ENCODE measurements at regions not wholly inside any gene's neighbourhood (a gene's known extent, or its start where the extent isn't known, plus 50 kb on each side); places are given as distances from the start of the nearest gene placed in this dataset.
"Not testable (repeated sequence)": the region's sequence is repeated elsewhere in the genome, so short reads cannot be mapped to it uniquely, and the experiment has no call there.

DNA sequence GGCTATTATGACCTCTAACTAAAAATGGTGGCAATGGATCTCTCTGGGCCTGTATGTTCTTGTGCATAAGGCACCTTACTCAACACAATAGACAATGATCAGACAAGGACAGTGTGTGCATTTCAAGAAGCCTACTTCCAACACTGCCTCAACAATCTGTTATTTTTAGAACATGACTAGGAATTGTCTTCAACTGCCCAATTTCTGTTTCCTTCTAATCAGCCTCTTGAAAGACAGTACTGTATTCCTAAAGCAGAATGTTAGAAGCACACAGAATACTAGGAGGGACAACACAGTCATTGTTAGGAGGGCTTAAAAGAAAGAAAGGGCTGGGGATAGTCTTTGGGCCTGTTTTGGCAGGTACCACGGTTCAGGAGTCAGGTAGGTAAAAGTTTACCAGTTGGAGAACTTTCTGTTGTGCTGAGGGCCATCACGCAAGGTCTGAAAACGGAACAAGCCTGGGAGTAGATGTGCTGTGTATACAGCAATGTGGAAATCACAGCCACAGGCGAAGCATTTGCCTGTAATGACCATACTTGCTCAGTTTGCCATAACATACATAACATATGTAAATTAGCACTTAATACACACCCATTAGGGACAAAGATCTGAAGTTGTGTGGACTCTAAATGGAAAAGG lies 100.8 kb upstream of the ATXN3L start:
- DNase-seq (ENCODE audit: low read depth in 2 of 2), result no peak

DNA sequence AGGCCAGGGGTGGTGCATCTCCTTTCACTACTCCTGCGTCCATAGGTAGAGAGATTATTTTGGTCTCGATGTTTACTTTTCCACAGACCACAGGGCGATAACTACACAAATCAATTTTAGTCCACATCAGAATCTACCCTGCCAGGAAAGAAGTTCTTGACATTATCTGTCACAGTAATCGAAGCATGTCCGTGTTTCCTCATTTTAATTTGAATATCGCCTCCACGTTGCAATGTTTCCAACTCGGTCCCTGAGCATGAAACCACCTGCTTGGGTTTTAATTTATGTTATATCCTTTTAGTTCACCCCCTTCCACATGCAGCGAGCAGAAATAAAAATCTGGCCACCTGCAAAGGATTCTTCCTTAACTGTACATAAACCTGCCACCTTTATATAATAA lies 100.1 kb upstream of the ATXN3L start:
- DNase-seq (ENCODE audit: low read depth in 2 of 2), result no peak

DNA sequence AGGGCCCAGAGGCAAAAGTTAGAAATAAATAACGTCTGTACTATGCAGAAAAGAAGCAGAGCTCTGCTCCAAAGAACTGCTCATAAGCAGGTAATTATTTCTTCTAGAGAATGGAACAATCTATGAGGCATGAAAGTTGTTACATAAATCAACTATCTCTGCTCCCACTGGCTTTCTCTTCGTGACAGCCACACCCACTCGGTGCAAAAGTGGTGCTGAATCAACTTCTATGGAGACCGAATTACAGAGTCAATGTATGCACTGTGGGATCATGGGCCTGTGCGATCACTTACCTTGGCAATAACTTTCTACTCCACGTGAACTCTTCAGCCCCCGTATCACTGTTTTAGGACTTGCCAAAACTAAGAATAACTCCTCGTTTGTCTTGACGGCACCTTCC lies 99.4 kb upstream of the ATXN3L start:
- DNase-seq (ENCODE audit: low read depth in 2 of 2), result no peak

DNA sequence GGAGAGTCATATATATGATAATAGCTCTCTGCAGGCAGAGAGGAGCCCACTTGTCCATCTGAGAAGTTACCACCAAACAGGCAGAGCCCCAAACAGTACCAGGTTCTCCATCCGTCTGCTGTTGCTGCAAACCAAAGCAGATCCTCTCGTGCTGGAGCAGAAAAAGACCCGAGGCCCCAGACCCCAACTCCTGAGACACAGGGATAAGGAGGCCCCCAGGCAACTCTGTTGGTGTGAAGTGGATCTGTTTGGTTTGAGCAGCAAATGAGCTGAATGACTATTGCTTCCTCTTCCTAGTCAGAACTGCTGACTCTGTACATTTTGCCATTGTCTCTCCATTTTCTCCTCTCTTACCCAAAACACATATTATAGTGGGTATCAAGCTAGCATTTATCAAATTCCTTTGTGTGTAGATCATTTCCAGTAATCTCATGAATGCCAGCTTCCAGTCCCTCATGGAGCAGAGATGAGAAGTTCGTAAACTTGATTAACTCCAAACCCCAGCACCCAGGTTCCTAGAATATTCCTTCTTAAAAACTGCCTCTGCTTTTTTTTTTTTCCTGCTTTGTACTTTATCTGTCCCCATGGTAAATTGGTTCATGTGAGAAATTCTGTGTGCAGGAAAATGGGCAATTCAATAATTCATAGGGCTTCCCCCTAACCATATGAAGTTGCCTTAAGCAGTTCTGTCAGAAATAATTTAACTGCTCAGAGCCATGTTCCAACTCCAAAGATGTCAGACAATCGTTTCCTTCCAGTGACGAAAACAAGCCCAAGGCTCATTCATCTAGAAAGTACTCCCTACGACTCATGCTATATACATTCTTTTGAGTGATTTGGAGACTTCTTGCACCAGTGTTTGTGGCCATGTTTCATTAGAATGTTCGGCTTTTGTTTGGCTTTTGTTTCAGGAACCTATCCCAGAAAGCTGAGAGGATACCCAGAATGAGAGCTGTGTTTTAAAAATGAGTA lies 98.6 kb upstream of the ATXN3L start:
- no peak for DNase-seq (ENCODE audit: low read depth in 2 of 2)

DNA sequence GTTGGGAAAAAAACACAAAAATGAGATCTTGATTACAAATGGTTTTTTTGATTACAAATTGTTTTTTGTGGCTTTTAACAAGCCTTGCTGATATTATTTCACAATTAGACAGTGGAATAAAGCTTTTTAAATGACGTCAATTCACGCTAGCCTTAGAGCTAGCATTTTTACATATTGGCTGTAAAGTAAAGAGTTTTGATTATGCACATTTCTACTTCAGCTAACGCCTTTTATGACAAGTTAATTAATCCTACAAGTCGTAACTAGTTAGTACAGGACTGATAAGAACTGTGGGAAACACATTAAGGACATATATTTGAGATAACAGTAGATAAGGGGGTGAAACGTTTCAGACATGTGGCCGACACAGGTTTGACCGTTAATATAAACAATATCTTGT lies 95.7 kb upstream of the ATXN3L start:
- no peak for DNase-seq (ENCODE audit: low read depth in 2 of 2)

DNA sequence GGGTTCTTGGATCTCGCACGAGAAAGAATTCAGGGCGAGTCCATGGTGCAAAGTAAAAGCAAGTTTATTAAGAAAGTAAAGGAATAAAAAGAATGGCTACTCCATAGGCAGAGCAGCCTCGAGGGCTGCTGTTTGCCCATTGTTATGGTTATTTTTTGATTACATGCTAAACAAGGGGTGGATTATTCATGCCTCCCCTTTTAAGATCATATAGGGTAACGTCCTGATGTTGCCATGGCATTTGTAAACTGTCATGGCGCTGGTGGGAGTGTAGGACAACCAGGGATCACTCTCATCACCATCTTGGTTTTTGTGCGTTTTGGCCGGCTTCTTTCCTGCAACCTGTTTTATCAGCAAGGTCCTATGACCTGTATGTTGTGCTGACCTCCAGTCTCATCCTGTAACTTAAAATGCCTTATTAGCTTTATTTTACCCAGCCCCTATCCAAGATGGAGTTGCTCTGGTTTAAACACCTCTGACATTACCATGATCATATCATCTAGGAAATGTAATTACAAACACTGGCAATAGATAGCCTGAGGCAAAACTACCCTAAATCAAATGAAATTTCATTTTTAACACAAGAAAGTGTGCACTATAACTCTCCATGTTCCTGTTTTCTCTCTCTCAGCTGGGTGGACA lies 94.3 kb upstream of the ATXN3L start:
- DNase-seq (ENCODE audit: low read depth in 2 of 2), result no peak

DNA sequence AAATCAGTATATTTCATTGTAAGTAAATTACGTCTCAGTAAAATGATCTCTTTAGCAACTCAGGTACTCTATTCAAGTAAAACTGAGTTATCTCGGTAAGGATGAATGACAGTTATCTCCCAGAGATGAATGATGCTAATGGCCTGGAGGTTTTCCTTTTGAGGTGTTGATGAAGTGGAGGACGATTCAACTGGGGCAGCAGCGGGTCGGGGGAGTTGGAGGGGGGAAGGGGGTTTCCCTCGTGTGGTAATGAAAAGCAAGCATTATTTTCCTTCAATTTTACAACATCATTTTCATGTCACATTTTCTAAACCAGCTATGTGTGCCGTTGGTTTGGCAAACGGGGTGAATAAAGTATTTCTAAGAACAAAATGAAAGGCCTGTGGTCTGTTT lies 92.4 kb upstream of the ATXN3L start:
- no peak for DNase-seq (ENCODE audit: low read depth in 2 of 2)

DNA sequence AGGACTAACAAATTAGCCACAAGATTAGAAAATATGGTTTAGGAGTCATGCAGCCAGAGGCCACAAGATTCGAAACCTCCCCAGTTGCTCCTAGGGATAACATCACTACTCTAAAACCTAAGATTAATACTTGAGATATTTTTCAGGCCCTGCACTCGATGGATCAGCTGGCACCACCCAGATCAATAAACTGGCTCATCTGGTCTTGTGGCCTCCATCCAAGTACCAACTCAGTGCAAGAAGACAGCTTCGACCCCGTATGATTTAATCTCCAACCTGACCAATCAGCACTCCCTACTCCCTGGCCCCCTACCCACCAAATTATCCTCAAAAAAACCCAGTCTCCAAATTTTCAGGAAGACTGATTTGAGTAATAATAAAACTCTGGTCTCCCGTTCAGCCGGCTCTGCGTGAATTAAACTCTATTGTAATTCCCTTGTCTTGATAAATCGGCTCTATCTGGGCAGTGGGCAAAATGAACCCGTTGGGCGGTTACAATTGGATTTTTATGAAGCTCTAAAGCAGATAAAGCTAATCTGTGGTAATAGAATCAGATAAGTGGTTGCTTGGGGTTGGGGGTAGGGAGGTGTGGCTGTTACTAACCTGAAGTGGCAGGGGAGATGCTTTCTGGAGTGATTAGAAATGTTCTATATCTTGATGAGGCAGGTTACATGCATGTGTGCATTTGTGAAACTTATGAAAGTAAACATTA lies 91.8 kb upstream of the ATXN3L start:
- DNase-seq (ENCODE audit: low read depth in 2 of 2), result no peak

DNA sequence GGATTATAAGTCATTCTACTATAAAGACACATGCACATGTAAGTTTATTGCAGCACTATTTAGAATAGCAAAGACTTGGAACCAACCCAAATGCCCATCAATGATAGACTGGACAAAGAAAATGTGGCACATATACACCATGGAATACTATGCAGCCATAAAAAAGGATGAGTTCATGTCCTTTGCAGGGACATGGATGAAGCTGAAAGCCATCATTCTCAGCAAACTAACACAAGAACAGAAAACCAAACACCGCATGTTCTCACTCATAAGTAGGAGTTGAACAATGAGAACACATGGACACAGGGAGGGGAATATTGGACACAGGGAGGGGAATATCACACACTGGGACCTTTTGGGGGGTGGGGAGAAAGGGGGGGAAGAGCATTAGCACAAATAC lies 88.7 kb upstream of the ATXN3L start:
- DNase-seq (ENCODE audit: low read depth in 2 of 2), result not testable (repeated sequence)

DNA sequence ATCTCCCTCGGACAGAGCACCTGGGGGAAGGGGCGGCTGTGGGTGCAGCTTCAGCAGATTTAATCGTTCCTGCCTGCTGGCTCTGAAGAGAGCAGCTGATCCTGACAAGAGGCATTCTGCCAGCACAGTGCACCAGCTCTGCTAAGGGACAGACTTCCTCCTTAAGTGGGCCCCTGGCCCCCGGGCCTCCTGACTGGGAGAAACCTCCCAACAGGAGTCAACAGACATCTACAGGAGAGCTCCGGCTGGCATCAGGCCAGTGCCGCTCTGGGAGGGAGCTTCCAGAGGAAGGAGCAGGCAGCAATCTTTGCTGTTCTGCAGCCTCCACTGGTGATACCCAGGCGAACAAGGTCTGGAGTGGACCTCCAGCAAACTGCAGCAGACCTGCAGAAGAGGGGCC lies 84.9 kb upstream of the ATXN3L start:
- DNase-seq (ENCODE audit: low read depth in 2 of 2), result not testable (repeated sequence)

DNA sequence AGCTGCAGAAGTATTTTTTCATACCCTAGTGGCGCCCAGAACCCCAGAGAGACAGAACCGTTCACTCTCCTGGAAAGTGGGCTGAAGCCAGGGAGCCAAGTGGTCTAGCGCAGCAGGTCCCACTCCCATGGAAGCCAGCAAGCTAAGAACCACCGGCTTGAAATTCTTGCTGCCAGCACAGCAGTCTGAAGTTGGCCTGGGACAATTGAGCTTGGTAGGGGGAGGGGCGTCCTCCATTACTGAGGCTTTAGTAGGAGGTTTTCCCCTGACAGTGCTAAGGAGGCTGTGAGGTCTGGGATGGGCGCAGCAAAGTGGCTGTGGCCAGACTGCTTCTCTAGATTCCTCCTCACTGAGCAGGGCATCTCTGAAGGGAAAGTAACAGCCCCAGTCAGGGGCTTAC lies 84.5 kb upstream of the ATXN3L start:
- DNase-seq (ENCODE audit: low read depth in 2 of 2), result no peak

DNA sequence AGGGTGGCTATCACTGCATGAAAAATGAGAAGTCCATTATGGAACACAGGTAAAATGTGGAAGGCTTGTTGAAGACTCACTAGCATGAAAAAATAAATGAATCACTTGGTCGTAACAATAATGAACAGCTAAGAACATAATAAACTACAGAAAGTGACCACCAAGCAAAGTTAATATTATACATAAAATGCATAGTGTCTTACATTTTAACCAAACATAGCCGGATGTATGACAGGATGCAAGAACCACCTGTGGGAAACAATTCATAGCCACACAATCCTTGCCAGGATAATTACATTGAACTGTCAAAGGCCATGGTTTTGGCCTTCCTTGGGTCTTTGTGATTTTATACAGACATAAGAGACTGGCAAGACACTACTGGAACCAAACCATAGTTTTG lies 81.9 kb upstream of the ATXN3L start:
- no peak for DNase-seq (ENCODE audit: low read depth in 2 of 2)

DNA sequence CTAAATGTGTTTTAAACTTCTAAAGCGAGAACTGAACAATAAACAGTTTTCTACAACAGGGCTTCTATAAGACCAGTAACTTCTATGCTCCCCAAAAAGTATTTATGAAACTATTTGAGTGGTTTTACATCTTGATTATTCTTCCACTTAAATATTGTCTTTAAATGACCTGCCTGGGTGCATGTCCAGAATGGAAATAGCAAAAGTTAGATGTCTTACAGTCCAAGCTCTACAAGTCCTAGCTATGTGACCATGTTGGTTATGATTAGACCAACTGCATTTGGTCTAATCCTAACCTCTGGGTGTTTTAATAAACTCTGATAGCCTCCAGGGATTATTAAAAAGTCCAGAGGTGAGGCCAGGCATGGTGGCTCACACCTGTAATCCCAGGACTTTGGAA lies 79.0 kb upstream of the ATXN3L start:
- no peak for DNase-seq (ENCODE audit: low read depth in 2 of 2)

DNA sequence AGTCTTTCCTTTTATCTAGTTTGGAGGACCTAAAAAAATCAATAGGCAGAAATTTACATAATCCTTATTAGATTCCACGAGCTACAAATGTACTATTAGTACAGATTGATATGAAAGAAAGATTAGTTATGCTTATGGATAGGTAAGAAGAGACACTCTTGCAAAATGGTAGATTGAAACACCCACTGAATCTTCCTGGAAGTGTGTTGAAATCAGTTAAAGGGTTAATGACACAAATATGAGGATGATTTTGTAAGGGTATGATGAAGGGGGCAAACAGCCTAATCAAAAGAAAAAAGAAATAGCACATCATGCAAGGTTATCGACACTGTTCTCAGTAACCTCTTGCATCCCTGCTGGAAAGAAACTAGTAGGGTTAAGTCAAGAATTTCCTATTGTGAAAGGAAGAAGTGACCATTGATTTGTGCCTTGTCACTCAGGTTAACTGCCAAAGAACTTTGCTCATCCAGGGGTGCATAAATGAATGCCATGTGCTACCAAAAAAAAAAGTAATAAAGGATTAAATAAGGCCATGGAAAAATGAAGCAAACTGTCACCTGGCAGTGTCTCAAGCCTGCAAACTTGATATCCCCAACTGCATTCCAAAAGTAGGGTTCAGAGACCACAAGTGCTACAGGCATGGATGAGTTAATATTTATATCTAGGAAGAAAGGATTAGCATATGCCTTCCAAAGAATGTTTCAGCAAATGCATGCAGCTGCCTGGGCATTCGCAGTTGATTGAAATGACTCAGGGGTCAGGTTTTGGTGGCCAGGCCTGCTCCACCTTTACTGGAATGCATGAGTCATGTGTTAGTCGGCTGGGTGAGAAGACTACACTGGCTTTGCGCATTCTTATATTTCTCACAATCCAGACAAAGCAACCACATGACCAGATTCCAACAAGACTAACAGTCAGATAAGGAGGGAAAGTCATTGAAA lies 78.3 kb upstream of the ATXN3L start:
- no peak for DNase-seq (ENCODE audit: low read depth in 2 of 2)

DNA sequence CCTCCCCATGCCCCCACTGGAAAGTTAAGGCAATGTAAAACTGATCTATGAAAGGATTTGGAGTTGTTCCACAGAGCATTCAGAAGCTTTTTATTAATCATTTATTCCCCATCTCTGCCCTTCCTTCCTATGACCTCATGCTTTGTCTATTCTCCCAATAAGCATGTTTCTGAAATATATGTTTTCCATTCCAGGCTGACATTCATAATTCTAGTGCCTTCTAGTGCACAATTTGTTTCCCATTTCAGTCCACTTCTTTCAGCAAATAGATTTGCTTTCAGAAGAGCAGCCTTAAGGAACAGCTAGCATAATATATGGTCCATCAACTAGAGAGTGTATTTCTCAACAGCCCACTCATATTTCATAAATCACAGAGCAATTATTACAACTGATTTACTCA lies 77.1 kb upstream of the ATXN3L start:
- DNase-seq (ENCODE audit: low read depth in 2 of 2), result no peak

DNA sequence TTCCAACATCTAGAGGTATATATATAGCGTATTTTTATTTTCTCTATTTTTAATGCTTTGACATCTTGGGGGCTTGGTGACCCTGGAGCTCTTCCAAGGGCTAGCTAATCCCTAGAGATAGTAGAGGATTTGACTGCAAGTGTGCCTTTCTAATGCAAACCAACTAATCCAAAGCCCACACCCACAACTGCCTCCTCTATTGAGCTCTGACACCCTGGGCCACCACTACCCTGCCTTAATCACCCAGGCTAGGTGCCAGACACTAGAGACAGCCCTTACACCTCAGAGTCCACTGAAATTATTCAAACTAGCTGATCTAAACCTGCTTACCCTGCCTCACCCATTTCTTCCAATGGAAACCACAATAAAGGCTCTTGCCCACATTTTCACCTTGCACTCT lies 69.6 kb upstream of the ATXN3L start:
- DNase-seq (ENCODE audit: low read depth in 2 of 2), result no peak

DNA sequence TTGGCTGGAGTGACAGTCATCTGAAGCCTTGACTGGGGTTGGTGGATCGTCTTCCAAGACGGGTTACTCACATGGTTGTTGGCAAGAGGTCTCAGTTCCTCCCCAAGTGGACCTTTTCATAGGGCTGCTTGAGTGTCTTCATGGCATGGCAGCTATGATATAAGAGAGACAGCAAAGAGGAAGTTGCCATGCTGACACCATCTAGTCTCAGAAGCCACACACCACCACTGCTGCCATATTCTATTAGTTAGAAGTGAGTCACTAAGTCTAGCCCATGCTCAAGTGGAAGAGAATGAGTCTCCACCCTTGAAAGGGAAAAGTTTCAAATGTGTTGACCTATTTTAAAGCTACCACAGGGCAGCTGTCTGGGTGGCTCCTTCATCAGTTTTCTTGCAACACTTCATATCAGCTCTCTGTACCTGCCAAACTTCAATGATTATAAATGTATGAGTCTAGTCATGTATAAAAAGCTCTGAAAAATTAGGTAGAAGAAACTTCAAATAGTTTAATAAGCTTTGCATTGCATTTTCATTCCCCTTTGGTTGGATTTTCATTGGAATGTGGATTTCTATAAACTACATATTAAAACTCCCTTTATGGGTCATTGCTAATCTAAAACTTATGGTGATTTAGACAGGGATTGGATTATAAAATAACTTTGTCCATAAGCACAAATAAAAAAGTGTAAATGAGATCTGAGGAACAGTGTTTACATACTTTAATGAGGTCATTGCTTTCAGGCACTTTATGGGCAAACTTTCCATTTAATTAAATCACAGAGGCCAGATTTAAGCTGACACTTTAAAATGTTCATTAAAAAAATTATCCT lies 68.0 kb upstream of the ATXN3L start:
- DNase-seq (ENCODE audit: low read depth in 2 of 2), result no peak

DNA sequence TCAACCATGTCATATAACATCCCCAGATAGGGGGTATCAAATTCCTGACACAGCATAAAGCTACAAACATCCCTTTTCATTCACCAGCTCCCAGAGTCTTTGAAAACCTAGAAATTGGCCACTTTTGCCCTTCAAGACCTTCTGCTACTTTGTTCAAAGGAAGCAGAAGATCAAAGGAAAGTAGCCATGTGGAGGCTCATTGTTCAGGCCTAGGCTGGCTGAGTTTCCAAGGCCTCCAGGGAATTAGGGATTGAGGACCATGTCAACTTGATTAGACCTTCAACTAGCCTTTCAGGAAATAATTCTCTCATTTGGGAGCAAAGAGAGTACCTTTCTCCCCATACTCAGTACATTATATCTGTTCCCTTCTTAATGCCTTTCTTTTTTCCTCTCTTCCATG lies 66.8 kb upstream of the ATXN3L start:
- no peak for DNase-seq (ENCODE audit: low read depth in 2 of 2)

DNA sequence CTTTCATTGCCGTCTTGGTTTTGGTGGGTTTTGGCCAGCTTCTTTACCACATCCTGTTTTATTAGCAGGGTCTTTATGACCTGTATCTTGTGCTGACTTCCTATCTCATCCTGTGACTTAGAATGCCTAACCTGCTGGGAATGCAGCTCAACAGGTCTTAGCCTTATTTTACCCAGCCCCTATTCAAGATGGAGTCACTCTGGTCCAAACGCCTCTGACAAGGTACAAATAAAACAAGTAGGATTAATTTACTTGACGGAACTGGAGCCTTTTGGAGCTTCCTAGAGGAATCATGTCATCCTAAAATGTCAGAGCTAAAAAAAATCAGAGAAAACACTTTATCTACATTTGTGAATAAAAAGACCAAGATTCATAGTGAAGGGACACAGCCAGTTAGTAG lies 66.2 kb upstream of the ATXN3L start:
- DNase-seq (ENCODE audit: low read depth in 2 of 2), result no peak

DNA sequence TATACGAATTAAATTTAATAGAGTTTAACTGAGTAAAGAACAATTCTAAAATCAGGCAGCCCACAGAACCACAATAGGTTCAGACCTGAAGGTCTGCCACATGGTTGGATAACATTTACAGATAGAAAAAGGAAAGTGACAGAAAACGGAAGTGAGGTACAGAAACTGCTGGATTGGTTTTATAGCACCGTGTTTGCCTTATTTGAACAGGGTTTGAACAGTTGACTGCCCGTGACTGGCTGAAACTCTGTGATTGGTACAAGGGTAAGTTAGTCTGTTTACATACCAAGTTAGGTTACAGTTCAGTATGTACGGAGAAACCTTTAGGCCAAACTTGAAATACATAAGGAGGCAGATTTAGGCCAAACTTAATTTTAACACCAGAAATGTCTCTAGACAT lies 64.1 kb upstream of the ATXN3L start:
- no peak for DNase-seq (ENCODE audit: low read depth in 2 of 2)

Measured in stimulated activated CD4-positive, alpha-beta T cell treated with anti-CD3 and anti-CD28 coated beads, Interleukin-12 subunit alpha, Interleukin-12 subunit beta, amount 100 ng/mL, for 24 hours (primary cell).